ENCODE measurements at regions not wholly inside any gene's neighbourhood (a gene's known extent, or its start where the extent isn't known, plus 50 kb on each side); places are given as distances from the start of the nearest gene placed in this dataset.
"Not testable (repeated sequence)": the region's sequence is repeated elsewhere in the genome, so short reads cannot be mapped to it uniquely, and the experiment has no call there.

GRCh38 chr6:149140137-149140909, 177.2 kb upstream of the TAB2 start:
- Histone ChIP-seq H3K4me3 (no peak overlapping the region), H3K27ac (no peak overlapping the region), H3K36me3 (no peaks in the 10 kb centered on the region), H3K9me3 (ENCODE audit: low read depth) (no peaks in the 10 kb centered on the region), H3K4me1 (ENCODE audit: low read depth) (no peaks in the 10 kb centered on the region), H3K27me3 (no peaks in the 10 kb centered on the region)
- peak in 1 of 2 donors; percentile 29 for DNase-seq (ENCODE audit: low read depth in 1 of 2, low spot score in 1 of 2)
- TF ChIP-seq, protein P1, sequence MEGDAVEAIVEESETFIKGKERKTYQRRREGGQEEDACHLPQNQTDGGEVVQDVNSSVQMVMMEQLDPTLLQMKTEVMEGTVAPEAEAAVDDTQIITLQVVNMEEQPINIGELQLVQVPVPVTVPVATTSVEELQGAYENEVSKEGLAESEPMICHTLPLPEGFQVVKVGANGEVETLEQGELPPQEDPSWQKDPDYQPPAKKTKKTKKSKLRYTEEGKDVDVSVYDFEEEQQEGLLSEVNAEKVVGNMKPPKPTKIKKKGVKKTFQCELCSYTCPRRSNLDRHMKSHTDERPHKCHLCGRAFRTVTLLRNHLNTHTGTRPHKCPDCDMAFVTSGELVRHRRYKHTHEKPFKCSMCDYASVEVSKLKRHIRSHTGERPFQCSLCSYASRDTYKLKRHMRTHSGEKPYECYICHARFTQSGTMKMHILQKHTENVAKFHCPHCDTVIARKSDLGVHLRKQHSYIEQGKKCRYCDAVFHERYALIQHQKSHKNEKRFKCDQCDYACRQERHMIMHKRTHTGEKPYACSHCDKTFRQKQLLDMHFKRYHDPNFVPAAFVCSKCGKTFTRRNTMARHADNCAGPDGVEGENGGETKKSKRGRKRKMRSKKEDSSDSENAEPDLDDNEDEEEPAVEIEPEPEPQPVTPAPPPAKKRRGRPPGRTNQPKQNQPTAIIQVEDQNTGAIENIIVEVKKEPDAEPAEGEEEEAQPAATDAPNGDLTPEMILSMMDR (IDR thresholded peaks at IDR 0.05; ENCODE audit: low read depth, low read length): no peak

- no peaks in the 10 kb centered on the region for H3K36me3 ChIP-seq
- no peaks in the 10 kb centered on the region for H3K9me3 ChIP-seq (ENCODE audit: low read depth)
- H3K27ac ChIP-seq: no peak overlapping the region
- no peak for DNase-seq (ENCODE audit: low read depth in 1 of 2, low spot score in 1 of 2)
- H3K4me1 ChIP-seq (ENCODE audit: low read depth): no peaks in the 10 kb centered on the region
- no peaks in the 10 kb centered on the region for H3K27me3 ChIP-seq
- TF ChIP-seq, protein P1 (IDR thresholded peaks at IDR 0.05; ENCODE audit: low read depth, low read length): no peak
- H3K4me3 ChIP-seq: no peak overlapping the region
These were observed 176.6 kb upstream of the TAB2 start for GRCh38 chr6:149140910-149141290.

DNA sequence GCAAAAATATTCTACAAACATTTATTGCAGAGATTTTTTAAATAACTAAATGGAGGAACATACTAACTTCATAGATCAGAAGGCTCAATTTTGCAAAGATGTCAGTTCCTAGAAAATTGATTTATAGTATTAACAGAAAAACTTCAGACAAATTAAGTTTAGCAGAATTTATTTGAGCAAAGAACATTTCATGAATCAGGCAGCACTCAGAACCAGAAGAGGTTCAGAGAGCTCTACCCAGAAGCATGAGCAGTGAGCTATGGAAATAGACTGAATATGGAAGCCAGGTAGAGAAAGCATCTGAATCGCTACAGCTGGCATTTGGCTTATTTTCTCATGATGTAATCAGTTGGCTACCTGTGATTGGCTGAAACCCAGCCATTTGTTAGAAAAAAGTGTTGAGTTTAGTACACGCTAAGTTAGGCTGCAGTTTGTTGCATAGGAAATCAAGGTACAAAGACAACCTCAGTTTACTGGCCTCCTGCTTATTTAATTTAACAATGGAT, 174.5 kb upstream of the TAB2 start:
- TF ChIP-seq, protein P1 (IDR thresholded peaks at IDR 0.05; ENCODE audit: low read depth, low read length): no peak
- Histone ChIP-seq H3K4me3 (no peak overlapping the region), H3K4me1 (ENCODE audit: low read depth) (no peaks in the 10 kb centered on the region), H3K27me3 (no peaks in the 10 kb centered on the region), H3K36me3 (no peaks in the 10 kb centered on the region), H3K9me3 (ENCODE audit: low read depth) (no peaks in the 10 kb centered on the region), H3K27ac (no peak overlapping the region)
- no peak for DNase-seq (ENCODE audit: low read depth in 1 of 2, low spot score in 1 of 2)

- not testable (repeated sequence) for DNase-seq (ENCODE audit: low read depth in 1 of 2, low spot score in 1 of 2); H3K9me3 ChIP-seq (ENCODE audit: low read depth); H3K36me3 ChIP-seq; H3K27me3 ChIP-seq; H3K4me1 ChIP-seq (ENCODE audit: low read depth); H3K27ac ChIP-seq; H3K4me3 ChIP-seq
These were observed 171.7 kb upstream of the TAB2 start for GRCh38 chr6:149145800-149146199.

GRCh38 chr6:149147195-149147594, 170.3 kb upstream of the TAB2 start:
- no peak overlapping the region for H3K4me3 ChIP-seq
- no peaks in the 10 kb centered on the region for H3K36me3 ChIP-seq
- no peak overlapping the region for H3K27ac ChIP-seq
- H3K4me1 ChIP-seq (ENCODE audit: low read depth): no peaks in the 10 kb centered on the region
- TF ChIP-seq, protein P1 (IDR thresholded peaks at IDR 0.05; ENCODE audit: low read depth, low read length): no peak
- H3K9me3 ChIP-seq (ENCODE audit: low read depth): no peaks in the 10 kb centered on the region
- no peak for DNase-seq (ENCODE audit: low read depth in 1 of 2, low spot score in 1 of 2)
- no peaks in the 10 kb centered on the region for H3K27me3 ChIP-seq

- Histone ChIP-seq H3K4me1 (ENCODE audit: low read depth) (no peaks in the 10 kb centered on the region), H3K27ac (no peak overlapping the region), H3K36me3 (no peaks in the 10 kb centered on the region), H3K27me3 (no peaks in the 10 kb centered on the region), H3K4me3 (no peak overlapping the region), H3K9me3 (ENCODE audit: low read depth) (no peaks in the 10 kb centered on the region)
- TF ChIP-seq, protein P1 (IDR thresholded peaks at IDR 0.05; ENCODE audit: low read depth, low read length): no peak
- DNase-seq (ENCODE audit: low read depth in 1 of 2, low spot score in 1 of 2): no peak
These were observed 169.4 kb upstream of the TAB2 start for GRCh38 chr6:149147938-149148718.

Measured in cardiac muscle cell (in vitro differentiated cells and primary cell).